ENCODE measurements at regions not wholly inside any gene's neighbourhood (a gene's known extent, or its start where the extent isn't known, plus 50 kb on each side); places are given as distances from the start of the nearest gene placed in this dataset.

DNA sequence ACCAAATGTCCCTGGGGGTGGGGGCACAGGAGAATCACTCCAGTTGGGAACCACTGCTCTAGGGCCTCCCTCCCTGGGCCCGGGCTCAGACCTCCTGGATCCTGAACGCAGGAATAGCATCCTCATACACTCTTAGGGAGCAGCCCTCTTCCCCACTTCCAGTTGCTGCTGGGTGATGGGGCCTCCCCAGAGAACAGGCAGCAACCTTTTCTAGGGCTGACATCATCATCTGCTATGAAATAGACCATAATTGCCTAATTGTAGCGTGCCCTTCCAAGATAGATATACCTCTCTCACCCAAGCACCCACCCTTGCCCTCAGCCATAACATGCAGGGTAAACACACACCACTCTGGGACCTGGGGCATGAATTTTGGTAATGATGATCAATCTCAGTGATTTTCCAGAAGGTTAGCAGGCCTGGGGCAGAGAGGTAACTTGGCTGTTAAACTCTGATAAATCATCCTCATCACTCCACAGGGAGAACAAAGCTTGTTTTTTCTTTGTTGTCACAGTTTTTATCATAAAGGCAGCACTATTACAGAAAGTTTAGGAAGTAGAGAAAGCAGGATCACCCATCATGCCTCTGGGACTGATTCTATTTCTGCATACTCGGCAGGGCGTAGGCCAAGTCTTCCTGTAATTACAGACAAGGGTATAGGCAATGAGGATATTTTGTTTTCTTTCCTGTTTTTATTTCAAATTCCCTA lies 88.3 kb upstream of the PRDM11 start:
- TF ChIP-seq, protein P1, sequence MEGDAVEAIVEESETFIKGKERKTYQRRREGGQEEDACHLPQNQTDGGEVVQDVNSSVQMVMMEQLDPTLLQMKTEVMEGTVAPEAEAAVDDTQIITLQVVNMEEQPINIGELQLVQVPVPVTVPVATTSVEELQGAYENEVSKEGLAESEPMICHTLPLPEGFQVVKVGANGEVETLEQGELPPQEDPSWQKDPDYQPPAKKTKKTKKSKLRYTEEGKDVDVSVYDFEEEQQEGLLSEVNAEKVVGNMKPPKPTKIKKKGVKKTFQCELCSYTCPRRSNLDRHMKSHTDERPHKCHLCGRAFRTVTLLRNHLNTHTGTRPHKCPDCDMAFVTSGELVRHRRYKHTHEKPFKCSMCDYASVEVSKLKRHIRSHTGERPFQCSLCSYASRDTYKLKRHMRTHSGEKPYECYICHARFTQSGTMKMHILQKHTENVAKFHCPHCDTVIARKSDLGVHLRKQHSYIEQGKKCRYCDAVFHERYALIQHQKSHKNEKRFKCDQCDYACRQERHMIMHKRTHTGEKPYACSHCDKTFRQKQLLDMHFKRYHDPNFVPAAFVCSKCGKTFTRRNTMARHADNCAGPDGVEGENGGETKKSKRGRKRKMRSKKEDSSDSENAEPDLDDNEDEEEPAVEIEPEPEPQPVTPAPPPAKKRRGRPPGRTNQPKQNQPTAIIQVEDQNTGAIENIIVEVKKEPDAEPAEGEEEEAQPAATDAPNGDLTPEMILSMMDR (IDR thresholded peaks at IDR 0.05; ENCODE audit: low read length): no peak
- TF ChIP-seq EZH2 (IDR thresholded peaks at IDR 0.05; ENCODE audit: borderline replicate concordance, low read length): no peak
